Panc1 (cell line): ENCODE measurements at regions not wholly inside any gene's neighbourhood (a gene's known extent, or its start where the extent isn't known, plus 50 kb on each side); places are given as distances from the start of the nearest gene placed in this dataset.

Experiments used
- ATAC-seq: fragments of 200-7000 bp; cut with Tn5 transposase; 2 replicates; pipeline ENCODE4 v1.9.1; 2020; ENCODE audit warnings: mild to moderate bottlenecking, moderate library complexity
- BruUV-seq: library from RNA; stranded (reverse); fragments of 400-500 nt; replicated peaks from 2 replicates; lab custom pipeline; 2021; lab: Mats Ljungman, UMichigan
- CTCF ChIA-PET: fragments of 300-600 bp; sonication (Branson Sonifier 250); formaldehyde crosslinking; loops from one replicate; lab custom pipeline; 2022; ENCODE audit warnings: antibody characterized with exemption; lab: Charles Lee
- POLR2A ChIA-PET: fragments of 300-600 bp; sonication (Branson Sonifier 250); formaldehyde crosslinking; loops from one replicate; lab custom pipeline; 2022; ENCODE audit warnings: antibody characterized with exemption; lab: Charles Lee
- DNase-seq: peaks from one replicate; pipeline ENCODE4 v3.0.0-alpha.2; 2010; ENCODE audit warnings: low read depth, low spot score
- H3K27ac ChIP-seq: 2 replicates; pipeline ENCODE4 v1.5.1; 2011; ENCODE audit warnings: mild to moderate bottlenecking, low read length, inconsistent platforms
- H3K27me3 ChIP-seq: fragments of 200-500 bp; sonication (Bioruptor generic); 2 replicates; pipeline ENCODE4 v1.6.0; 2014; ENCODE audit warnings: low read length, inconsistent platforms; ENCODE audit not compliant: control insufficient read depth, insufficient read depth
- H3K36me3 ChIP-seq: fragments of 200-500 bp; sonication (Bioruptor generic); 2 replicates; pipeline ENCODE4 v1.5.1; 2014; ENCODE audit warnings: inconsistent platforms, mild to moderate bottlenecking, low read length, moderate library complexity; ENCODE audit not compliant: control insufficient read depth, insufficient read depth
- H3K4me1 ChIP-seq: 2 replicates; pipeline ENCODE4 v1.5.1; 2011; ENCODE audit warnings: inconsistent platforms, mild to moderate bottlenecking, low read length, moderate library complexity; ENCODE audit not compliant: control insufficient read depth, insufficient read depth
- H3K4me3 ChIP-seq, 2 experiments: 2 replicates each; pipeline ENCODE4 v1.5.1; 2011 to 2012; ENCODE audit warnings: low read depth in 2 of 2, low read length in 2 of 2, mild to moderate bottlenecking in 2 of 2, inconsistent platforms in 1 of 2, moderate library complexity in 1 of 2
- H3K9me3 ChIP-seq: fragments of 200-500 bp; sonication (Bioruptor generic); 2 replicates; pipeline ENCODE4 v1.5.1; 2014; ENCODE audit warnings: low read depth, mild to moderate bottlenecking, inconsistent platforms, low read length, moderate library complexity; ENCODE audit not compliant: control insufficient read depth, insufficient read depth
- POLR2AphosphoS5 ChIP-seq: IDR thresholded peaks from 2 replicates; pipeline ENCODE4 v1.6.1; 2012; ENCODE audit warnings: mild to moderate bottlenecking, low read depth, low read length, moderate library complexity
- SIN3A ChIP-seq: IDR thresholded peaks from 2 replicates; pipeline ENCODE4 v1.6.1; 2012; ENCODE audit warnings: low read depth, mild to moderate bottlenecking, low read length, moderate library complexity, borderline replicate concordance; ENCODE audit not compliant: insufficient read depth
- TCF7L2 ChIP-seq: IDR thresholded peaks from 2 replicates; pipeline ENCODE4 v1.6.1; 2011; ENCODE audit warnings: mild to moderate bottlenecking, low read depth, low read length, inconsistent platforms
- in situ Hi-C: cut with HindIII; loops from 2 replicates; pipeline ENCODE4 v1.10.0; 2016; ENCODE audit warnings: low sequenced_read_pairs, low pct_unique_long_range_greater_than_20kb
- intact Hi-C: fragments of 100-400 bp; cut with micrococcal nuclease; formaldehyde crosslinking; loops from one replicate; pipeline ENCODE4 v1.10.0; 2022; ENCODE audit not compliant: unreplicated experiment
- TF ChIP-seq, protein P1 (sequence below), 2 experiments: IDR thresholded peaks; 2 replicates each; pipeline ENCODE4 v1.6.1; 2011 to 2012; ENCODE audit warnings: low read depth in 2 of 2, control low read depth in 1 of 2, low read length in 1 of 2, mild to moderate bottlenecking in 1 of 2, moderate library complexity in 1 of 2; ENCODE audit not compliant: insufficient read depth in 1 of 2
- TF ChIP-seq, protein P2 (sequence below): fragments of 450-650 bp; IDR thresholded peaks from 2 replicates; pipeline ENCODE4 v1.5.1; 2017; ENCODE audit warnings: mild to moderate bottlenecking

DNA sequence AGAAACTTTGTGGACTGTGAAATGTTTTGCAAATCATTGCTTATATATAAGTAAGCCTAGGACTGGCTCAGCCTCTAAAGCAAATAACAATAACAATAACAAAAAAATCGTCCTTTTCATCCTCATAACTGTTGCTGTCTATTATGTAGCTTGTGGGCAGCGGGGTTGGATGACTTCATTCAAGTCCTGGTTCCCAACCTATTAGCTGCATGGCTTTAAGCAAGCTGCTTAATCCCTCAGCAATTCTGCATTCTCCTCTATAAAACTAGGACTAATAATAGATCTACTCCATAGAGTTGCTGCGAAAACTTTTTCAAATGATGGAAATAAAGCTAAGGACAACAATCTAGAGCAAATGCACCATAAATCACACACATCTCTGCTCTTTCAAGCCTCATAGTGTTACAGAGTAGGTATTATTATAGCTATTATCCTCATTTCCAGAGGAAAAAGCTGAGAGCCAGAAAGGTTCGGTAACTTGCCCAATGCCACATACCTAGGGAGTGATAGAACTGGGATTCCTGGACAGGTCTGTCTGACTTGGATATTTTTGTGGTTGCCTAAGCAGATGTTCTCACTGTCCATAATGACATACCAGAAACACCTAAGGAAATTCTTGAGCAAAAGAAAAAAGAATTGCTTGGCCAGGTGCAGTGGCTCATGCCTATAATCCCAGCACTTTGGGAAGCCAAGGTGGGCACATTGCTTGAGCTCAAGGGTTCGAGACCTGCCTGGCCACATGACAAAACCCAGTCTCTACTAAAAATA is 98.8 kb upstream of the ADRA1B start:
- no peaks in the 10 kb centered on the region for H3K27me3 ChIP-seq
- no peak overlapping the region for H3K27ac ChIP-seq
- no peak for TF ChIP-seq POLR2AphosphoS5
- TF ChIP-seq, protein P1, sequence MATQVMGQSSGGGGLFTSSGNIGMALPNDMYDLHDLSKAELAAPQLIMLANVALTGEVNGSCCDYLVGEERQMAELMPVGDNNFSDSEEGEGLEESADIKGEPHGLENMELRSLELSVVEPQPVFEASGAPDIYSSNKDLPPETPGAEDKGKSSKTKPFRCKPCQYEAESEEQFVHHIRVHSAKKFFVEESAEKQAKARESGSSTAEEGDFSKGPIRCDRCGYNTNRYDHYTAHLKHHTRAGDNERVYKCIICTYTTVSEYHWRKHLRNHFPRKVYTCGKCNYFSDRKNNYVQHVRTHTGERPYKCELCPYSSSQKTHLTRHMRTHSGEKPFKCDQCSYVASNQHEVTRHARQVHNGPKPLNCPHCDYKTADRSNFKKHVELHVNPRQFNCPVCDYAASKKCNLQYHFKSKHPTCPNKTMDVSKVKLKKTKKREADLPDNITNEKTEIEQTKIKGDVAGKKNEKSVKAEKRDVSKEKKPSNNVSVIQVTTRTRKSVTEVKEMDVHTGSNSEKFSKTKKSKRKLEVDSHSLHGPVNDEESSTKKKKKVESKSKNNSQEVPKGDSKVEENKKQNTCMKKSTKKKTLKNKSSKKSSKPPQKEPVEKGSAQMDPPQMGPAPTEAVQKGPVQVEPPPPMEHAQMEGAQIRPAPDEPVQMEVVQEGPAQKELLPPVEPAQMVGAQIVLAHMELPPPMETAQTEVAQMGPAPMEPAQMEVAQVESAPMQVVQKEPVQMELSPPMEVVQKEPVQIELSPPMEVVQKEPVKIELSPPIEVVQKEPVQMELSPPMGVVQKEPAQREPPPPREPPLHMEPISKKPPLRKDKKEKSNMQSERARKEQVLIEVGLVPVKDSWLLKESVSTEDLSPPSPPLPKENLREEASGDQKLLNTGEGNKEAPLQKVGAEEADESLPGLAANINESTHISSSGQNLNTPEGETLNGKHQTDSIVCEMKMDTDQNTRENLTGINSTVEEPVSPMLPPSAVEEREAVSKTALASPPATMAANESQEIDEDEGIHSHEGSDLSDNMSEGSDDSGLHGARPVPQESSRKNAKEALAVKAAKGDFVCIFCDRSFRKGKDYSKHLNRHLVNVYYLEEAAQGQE (IDR thresholded peaks at IDR 0.05; ENCODE audit: insufficient read depth in 1 of 2, low read depth in 2 of 2, low read length in 1 of 2) = no peak
- DNase-seq = no peak
- CTCF ChIA-PET = no interaction called here
- H3K9me3 ChIP-seq = no peaks in the 10 kb centered on the region
- no TSS peak for BruUV-seq
- intact Hi-C loops = no loop called here
- H3K36me3 ChIP-seq = no peaks in the 10 kb centered on the region
- peaks cover 3% of the 10 kb centered on the region; the same call in 1 of the 2 replicates for H3K4me1 ChIP-seq
- ATAC-seq = no peak
- in situ Hi-C loops = no loop called here
- POLR2A ChIA-PET = no interaction called here
- no peak overlapping the region for H3K4me3 ChIP-seq

GRCh38 chr5:159819591-159820411 is 96.5 kb upstream of the ADRA1B start:
- Histone ChIP-seq H3K36me3 (no peaks in the 10 kb centered on the region), H3K27me3 (no peaks in the 10 kb centered on the region), H3K4me3 (no peak overlapping the region), H3K9me3 (no peaks in the 10 kb centered on the region), H3K27ac (no peak overlapping the region), H3K4me1 (peaks cover 3% of the 10 kb centered on the region; the same call in 1 of the 2 replicates)
- BruUV-seq = no TSS peak
- peak; percentile 86 for DNase-seq
- in situ Hi-C loops (no loop called here), intact Hi-C loops (loop anchor here (10.0 kb wide), 1 partner anchor 95 kb away; the partner anchor contains the start of gene ADRA1B)
- ATAC-seq = peak; percentile 84
- ChIA-PET CTCF (interaction anchor here (0.6 kb wide), 1 partner anchor 47 kb away, joined by 4 read pairs; no protein-coding TSS in a partner anchor), POLR2A (interaction anchor here (0.6 kb wide), 1 partner anchor 168 kb away, joined by 5 read pairs; no protein-coding TSS in a partner anchor)
- TF ChIP-seq SIN3A = no peak
- TF ChIP-seq POLR2AphosphoS5 = no peak
- TF ChIP-seq, protein P2, sequence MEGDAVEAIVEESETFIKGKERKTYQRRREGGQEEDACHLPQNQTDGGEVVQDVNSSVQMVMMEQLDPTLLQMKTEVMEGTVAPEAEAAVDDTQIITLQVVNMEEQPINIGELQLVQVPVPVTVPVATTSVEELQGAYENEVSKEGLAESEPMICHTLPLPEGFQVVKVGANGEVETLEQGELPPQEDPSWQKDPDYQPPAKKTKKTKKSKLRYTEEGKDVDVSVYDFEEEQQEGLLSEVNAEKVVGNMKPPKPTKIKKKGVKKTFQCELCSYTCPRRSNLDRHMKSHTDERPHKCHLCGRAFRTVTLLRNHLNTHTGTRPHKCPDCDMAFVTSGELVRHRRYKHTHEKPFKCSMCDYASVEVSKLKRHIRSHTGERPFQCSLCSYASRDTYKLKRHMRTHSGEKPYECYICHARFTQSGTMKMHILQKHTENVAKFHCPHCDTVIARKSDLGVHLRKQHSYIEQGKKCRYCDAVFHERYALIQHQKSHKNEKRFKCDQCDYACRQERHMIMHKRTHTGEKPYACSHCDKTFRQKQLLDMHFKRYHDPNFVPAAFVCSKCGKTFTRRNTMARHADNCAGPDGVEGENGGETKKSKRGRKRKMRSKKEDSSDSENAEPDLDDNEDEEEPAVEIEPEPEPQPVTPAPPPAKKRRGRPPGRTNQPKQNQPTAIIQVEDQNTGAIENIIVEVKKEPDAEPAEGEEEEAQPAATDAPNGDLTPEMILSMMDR = no peak
- no peak for TF ChIP-seq TCF7L2
- TF ChIP-seq, protein P1 (IDR thresholded peaks at IDR 0.05; ENCODE audit: insufficient read depth in 1 of 2, low read depth in 2 of 2, low read length in 1 of 2) = no peak
